Stimulated activated memory B cell treated with anti-CD40 and anti-IgM and Interleukin-4, amounts not matched to agents 10 μg/mL and 1 μg/mL and 100 μg/mL, for 72 hours (primary cell): ENCODE measurements at regions not wholly inside any gene's neighbourhood (a gene's known extent, or its start where the extent isn't known, plus 50 kb on each side); places are given as distances from the start of the nearest gene placed in this dataset.
A peak's percentile ranks its signal among the peaks of the same experiment; 100 is the strongest.

Experiments used
- ATAC-seq: fragments of 150-1000 bp; cut with Tn5 transposase; 2 replicates; pipeline ENCODE4 v1.10.0; 2021
- H3K27ac Mint-ChIP-seq: one replicate; pipeline ENCODE4 v1.8.0; 2022; ENCODE audit warnings: mild to moderate bottlenecking, mixed read lengths
- H3K27me3 Mint-ChIP-seq: one replicate; pipeline ENCODE4 v1.8.0; 2022; ENCODE audit warnings: mixed read lengths
- H3K36me3 Mint-ChIP-seq: one replicate; pipeline ENCODE4 v1.8.0; 2022; ENCODE audit warnings: mixed read lengths
- H3K4me1 Mint-ChIP-seq: one replicate; pipeline ENCODE4 v1.8.0; 2022; ENCODE audit warnings: mixed read lengths
- H3K4me3 Mint-ChIP-seq: one replicate; pipeline ENCODE4 v1.8.0; 2022; ENCODE audit warnings: mild to moderate bottlenecking, moderate library complexity, mixed read lengths
- H3K9me3 Mint-ChIP-seq: one replicate; pipeline ENCODE4 v1.8.0; 2022; ENCODE audit warnings: mixed read lengths

DNA sequence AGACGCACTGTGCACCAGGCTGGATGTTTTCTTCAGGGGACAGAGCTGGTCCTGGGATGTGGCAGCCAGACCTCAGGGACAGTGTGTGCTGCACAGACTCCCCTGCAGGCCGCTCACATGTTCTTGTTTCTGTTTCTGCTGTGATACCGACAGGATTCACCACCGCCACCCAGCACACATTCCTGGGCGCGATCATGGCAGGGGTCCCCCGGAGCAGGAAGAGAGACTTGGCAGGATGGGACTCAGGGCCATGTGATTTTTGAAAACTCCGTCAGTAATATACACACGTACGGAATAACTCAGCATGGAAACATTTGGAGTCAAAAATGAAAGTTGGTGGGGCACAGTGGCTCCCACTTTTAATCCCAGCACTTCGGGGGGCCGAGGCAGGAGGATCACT lies 79.0 kb downstream of the HAPSTR1 start:
- Mint-ChIP-seq H3K4me1 (peaks cover 10% of the 10 kb centered on the region), H3K9me3 (no peaks in the 10 kb centered on the region), H3K27ac (no peak overlapping the region), H3K36me3 (no peaks in the 10 kb centered on the region), H3K4me3 (no peak overlapping the region), H3K27me3 (peaks cover 17% of the 10 kb centered on the region)
- ATAC-seq = no peak

DNA sequence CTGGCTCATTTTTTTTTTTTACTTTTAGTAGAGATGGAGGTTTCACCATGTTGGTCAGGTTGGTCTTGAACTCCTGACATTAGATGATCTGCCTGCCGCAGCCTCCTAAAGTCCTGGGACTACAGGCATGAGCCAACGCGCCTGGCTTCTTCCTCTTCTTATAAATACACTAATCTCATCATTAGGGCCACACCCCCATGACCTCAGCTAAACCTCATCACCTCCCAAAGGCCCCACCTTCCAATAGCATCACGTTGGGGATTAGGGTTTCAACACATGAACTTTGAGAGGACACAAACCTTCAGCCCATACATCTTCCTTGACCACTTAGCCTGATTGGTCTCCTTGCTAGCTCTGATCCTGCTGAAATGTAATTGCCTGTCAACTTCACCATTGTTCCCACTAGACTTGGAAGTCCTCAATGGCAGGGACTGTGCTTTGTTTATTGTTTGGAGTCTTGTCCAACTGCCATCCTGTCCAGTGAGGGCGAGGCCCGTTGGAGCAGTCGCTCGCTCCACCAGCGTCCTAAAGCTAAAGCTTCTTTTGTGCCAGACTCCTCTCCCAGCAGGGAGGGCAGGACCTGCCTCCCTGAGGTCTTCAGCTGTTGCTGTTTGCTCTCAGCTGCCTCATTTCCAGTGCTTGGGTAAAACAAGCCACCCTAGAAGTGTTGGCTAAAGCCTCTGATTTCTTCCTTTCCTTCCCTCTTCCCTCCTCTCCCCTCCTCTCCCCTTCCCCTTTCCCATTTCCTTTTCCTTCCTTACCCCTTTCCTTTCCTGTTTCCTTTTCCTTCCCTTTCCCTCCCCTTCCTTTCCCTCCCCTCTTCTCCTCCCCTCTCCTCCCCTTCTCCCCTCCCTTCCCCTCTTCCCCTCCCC lies 85.3 kb downstream of the HAPSTR1 start:
- Mint-ChIP-seq H3K27me3 (peaks cover 61% of the 10 kb centered on the region), H3K27ac (no peak overlapping the region), H3K9me3 (peaks cover 5% of the 10 kb centered on the region), H3K36me3 (no peaks in the 10 kb centered on the region), H3K4me1 (no peaks in the 10 kb centered on the region), H3K4me3 (no peak overlapping the region)
- ATAC-seq = no peak

DNA sequence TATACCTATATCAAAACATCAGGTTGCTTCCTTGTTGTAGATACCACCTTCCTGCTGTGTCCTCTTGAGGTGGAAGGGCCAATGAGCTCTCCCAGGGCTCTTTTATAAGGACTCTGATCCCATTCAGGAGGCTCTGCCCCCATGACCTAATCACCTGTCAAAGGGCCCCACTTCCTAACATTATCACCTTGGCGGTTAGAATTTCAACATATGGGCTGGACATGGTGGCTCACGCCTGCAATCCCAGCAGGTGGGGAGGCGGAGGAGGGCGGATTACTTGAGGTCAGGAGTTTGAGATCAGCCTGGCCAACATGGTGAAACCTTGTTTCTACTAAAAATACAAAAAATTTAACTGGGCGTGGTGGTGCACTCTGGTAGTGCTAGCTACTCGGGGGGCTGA lies 86.4 kb downstream of the HAPSTR1 start:
- Mint-ChIP-seq H3K9me3 (peaks cover 5% of the 10 kb centered on the region), H3K4me3 (no peak overlapping the region), H3K27me3 (peaks cover 55% of the 10 kb centered on the region), H3K4me1 (no peaks in the 10 kb centered on the region), H3K36me3 (no peaks in the 10 kb centered on the region), H3K27ac (no peak overlapping the region)
- no peak for ATAC-seq

DNA sequence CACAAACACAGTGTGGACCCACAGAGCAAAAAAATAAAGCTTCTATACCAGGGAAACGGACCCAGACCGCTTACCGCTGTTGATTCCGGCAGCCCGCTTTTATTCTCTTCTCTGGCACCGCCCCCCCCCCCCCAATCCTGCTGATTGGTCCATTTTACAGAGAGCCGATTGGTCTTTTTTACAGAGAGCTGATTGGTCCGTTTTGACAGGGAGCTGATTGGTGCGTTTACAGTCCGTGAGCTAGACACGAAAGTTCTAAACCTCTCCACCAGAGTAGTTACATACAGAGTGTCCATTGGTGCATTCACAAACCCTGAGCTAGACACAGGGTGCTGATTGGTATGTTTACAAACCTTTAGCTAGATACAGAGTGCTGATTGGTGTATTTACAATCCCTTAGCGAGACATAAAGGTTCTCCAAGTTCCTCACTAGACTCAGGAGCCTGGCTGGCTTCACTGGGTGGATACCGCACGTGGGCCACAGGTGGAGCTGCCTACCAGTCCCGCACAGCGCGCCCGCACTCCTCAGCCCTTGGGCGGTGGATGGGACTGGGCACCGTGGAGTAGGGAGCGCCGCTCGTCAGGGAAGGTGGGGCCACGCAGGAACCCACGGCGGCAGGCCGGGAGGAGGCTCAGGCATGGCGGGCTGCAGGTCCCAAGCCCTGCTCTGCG lies 92.4 kb downstream of the HAPSTR1 start:
- H3K27ac Mint-ChIP-seq = no peak overlapping the region
- peaks cover 26% of the 10 kb centered on the region for H3K27me3 Mint-ChIP-seq
- no peaks in the 10 kb centered on the region for H3K4me1 Mint-ChIP-seq
- no peaks in the 10 kb centered on the region for H3K36me3 Mint-ChIP-seq
- H3K9me3 Mint-ChIP-seq = peaks cover 2% of the 10 kb centered on the region
- no peak overlapping the region for H3K4me3 Mint-ChIP-seq
- peak; percentile 47 for ATAC-seq

DNA sequence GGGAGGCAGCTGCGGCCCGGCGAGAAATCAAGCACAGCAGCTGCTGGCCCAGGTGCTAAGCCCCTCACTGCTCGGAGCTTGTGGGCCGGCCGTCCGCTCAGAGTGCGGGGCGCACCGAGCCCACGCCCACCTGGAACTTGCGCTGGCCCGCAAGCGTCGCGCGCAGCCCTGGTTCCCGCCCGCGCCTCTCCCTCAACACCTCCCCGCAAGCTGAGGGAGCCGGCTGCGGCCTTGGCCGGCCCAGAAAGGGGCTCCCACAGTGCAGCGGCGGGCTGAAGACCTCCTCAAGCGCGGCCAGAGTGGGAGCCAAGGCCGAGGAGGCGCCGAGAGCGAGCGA lies 92.9 kb downstream of the HAPSTR1 start:
- Mint-ChIP-seq H3K36me3 (no peaks in the 10 kb centered on the region), H3K9me3 (peaks cover 2% of the 10 kb centered on the region), H3K27ac (no peak overlapping the region), H3K4me3 (no peak overlapping the region), H3K4me1 (no peaks in the 10 kb centered on the region), H3K27me3 (peaks cover 21% of the 10 kb centered on the region)
- ATAC-seq = no peak

DNA sequence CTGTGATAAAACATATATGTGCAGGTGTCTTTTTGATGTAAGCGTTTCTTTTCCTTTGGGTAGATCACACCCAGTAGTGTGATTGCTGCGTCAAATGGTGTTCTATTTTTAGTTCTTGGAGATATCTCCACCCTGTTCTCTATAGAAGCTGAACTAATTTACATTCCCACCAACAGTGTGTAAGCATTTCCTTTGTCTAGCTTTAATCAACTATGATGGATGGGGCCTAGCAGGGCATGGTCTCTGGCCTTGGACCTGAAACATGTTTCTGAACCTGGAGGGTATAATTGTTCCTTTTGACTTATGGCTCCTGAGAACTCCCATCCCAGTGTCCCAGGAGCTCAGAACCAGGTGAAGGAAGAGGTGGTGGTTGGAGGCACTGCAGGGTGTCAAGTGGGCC lies 93.9 kb downstream of the HAPSTR1 start:
- Mint-ChIP-seq H3K4me1 (no peaks in the 10 kb centered on the region), H3K36me3 (no peaks in the 10 kb centered on the region), H3K27me3 (peaks cover 11% of the 10 kb centered on the region), H3K27ac (no peak overlapping the region), H3K4me3 (no peak overlapping the region), H3K9me3 (peaks cover 2% of the 10 kb centered on the region)
- ATAC-seq = no peak

DNA sequence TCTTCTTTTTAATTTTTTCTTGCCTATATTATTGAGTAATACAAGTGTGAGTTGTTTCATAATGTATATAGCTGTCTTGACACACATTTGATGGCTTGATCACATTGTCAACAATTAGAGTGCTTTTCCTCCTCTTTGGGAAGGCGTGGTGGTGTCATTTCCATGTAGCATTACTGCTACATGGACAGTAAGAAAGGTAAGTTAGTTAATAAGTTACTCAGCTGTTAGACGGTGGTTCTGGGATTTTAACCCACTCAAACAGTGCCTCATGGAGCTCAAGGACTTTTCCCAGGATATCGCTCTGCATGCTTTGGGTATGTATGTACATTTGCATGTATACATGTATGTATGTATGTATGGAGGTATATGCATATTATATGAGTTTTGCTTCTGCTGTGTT lies 94.6 kb downstream of the HAPSTR1 start:
- Mint-ChIP-seq H3K4me3 (no peak overlapping the region), H3K36me3 (no peaks in the 10 kb centered on the region), H3K27me3 (peaks cover 4% of the 10 kb centered on the region), H3K9me3 (peaks cover 2% of the 10 kb centered on the region), H3K27ac (no peak overlapping the region), H3K4me1 (no peaks in the 10 kb centered on the region)
- no peak for ATAC-seq

DNA sequence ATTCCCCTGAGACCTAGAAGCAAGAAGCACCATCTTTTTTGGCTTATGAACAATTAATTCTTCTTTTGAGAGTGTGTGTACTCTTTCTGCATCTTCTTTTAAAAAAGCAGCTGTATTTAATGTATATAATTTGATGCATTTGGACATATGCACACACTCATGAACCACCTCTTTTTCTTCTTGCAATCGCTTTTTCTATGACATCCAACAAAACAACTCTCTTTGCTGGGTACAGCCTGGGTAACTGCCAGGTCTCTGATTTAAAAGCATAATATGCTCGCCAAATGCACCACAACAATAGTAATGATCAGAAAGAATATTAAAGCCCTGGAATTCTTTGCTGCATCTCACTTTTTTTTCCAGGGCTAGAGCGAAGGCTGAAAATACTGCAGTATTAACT lies 97.3 kb downstream of the HAPSTR1 start:
- Mint-ChIP-seq H3K4me1 (no peaks in the 10 kb centered on the region), H3K9me3 (peaks cover 2% of the 10 kb centered on the region), H3K36me3 (no peaks in the 10 kb centered on the region), H3K4me3 (no peak overlapping the region), H3K27ac (no peak overlapping the region), H3K27me3 (peaks cover 8% of the 10 kb centered on the region)
- ATAC-seq = no peak

DNA sequence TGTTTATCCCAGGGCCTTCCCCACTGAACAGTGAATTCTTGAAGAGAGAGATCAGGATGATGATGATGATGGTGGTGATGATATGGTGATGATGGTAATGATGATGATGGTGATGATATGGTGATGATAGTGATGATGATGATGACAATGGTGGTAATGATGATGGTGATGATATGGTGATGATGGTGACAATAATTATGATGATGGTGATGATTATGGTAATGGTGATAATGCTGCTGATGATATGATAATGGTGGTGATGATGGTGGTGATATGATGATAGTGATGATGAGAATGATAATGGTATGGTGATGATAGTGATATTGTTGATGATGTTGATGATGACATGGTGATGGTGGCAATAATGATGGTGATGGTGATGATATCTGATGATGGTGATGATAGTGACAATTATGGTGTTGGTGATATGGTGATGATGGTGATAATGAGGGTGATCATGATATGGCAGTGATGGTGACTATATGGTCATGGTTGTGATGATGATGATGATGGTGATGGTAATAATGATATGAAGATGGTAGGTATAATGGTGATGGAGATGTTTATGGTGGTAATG lies 99.9 kb downstream of the HAPSTR1 start:
- no peak overlapping the region for H3K27ac Mint-ChIP-seq
- ATAC-seq = no peak
- H3K4me3 Mint-ChIP-seq = no peak overlapping the region
- H3K9me3 Mint-ChIP-seq = no peaks in the 10 kb centered on the region
- no peaks in the 10 kb centered on the region for H3K36me3 Mint-ChIP-seq
- H3K4me1 Mint-ChIP-seq = no peaks in the 10 kb centered on the region
- H3K27me3 Mint-ChIP-seq = peaks cover 13% of the 10 kb centered on the region

DNA sequence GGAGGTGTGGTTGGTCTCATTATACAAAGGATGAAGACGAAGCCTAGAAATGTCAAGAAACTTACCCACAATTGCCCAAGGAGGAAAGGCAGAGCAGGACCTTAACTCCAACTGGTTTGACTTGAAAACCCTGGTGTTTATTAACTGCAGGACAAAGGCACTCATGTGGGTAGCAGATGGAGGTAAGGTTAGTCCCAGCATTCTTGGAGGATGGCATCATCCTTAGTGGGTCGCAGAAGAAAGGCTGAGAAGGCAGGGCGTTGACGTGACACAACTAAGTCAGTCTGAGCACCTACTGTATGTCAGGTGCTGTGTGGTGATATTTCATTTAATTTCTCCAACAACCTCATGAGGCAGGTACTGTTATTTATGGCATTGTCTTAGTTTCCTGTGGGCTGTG lies 101.3 kb downstream of the HAPSTR1 start:
- Mint-ChIP-seq H3K4me3 (no peak overlapping the region), H3K9me3 (no peaks in the 10 kb centered on the region), H3K36me3 (no peaks in the 10 kb centered on the region), H3K27me3 (peaks cover 20% of the 10 kb centered on the region), H3K27ac (no peak overlapping the region), H3K4me1 (no peaks in the 10 kb centered on the region)
- ATAC-seq = no peak

DNA sequence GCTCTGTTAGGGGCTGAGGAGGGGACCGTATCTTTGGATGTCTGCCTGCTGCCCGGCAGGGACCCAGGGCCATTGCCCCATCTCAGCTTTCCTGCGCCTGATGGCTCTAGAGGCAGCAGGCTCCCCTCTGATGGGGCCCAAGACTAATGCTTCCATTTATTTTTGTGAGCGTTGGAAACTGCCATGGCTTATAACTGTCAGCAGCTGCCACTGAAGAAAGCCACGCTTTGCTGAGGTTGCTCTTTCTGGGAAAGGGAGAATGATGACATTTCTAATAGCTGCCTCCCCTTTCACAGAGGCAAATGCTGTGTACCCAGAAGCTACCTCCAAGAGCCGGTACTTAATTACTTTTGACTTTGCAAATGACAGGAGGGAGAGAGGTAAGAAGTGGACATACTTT lies 103.8 kb downstream of the HAPSTR1 start:
- Mint-ChIP-seq H3K27me3 (peaks cover 39% of the 10 kb centered on the region), H3K4me3 (no peak overlapping the region), H3K4me1 (no peaks in the 10 kb centered on the region), H3K36me3 (no peaks in the 10 kb centered on the region), H3K9me3 (peaks cover 3% of the 10 kb centered on the region), H3K27ac (no peak overlapping the region)
- ATAC-seq = no peak

DNA sequence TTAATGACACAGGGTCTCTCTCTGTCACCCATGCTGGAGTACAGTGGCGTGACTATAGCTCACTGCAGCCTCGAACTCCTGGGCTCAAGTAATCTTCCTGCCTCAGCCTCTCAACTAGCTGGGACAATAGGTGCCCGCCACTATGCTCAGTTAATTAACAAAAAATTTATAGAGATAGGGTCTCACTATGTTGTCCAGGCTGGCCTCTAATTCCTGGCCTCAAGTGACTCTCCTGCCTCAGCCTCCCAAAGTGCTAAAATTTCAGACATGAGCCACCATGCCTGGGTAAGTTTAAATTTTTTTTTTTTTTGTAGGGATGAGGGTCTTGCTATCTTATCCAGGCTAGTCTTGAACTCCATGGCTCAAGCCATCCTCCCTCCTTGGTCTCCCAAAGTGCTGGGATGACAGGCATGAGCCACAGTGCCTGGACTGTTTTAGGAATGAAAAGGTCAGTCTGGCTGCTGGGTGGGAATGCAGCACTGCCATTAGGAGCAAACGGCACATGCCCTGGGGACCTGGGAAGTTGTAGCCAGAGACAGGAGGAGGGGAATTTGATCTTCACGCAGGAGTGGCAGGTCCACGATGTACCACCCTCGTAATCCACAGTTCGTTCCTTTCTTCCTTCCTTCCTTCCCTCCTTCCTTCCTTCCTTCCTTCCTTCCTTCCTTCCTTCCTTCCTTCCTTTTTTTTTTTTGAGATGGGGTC lies 106.7 kb downstream of the HAPSTR1 start:
- no peak overlapping the region for H3K4me3 Mint-ChIP-seq

DNA sequence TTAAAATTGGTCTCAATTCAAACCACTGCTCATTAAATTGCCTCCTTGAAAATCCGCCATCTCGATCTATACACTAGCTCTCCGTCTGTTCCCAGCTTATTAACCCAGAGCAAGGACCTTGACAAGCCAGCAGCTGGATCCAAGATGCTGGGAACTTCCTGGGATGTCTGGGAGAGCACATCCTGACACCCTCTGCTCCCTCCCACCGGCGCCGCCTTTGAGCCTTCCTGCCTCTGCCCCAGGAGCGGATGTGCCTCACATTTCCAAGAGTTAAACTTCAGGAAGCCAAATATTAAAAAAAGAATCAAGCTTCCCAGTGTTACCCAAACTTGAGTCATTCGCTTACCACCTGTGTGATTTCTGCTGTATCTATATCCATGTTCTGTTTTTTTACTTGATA lies 107.9 kb downstream of the HAPSTR1 start:
- Mint-ChIP-seq H3K9me3 (peaks cover 3% of the 10 kb centered on the region), H3K4me1 (no peaks in the 10 kb centered on the region), H3K27me3 (peaks cover 54% of the 10 kb centered on the region), H3K27ac (no peak overlapping the region), H3K4me3 (no peak overlapping the region), H3K36me3 (no peaks in the 10 kb centered on the region)
- no peak for ATAC-seq

More for the DNA sequence above, 106.7 kb downstream of the HAPSTR1 start:
- Mint-ChIP-seq H3K4me1 (no peaks in the 10 kb centered on the region), H3K27me3 (peaks cover 55% of the 10 kb centered on the region), H3K9me3 (peaks cover 3% of the 10 kb centered on the region), H3K27ac (no peak overlapping the region), H3K36me3 (no peaks in the 10 kb centered on the region)
- no peak for ATAC-seq

DNA sequence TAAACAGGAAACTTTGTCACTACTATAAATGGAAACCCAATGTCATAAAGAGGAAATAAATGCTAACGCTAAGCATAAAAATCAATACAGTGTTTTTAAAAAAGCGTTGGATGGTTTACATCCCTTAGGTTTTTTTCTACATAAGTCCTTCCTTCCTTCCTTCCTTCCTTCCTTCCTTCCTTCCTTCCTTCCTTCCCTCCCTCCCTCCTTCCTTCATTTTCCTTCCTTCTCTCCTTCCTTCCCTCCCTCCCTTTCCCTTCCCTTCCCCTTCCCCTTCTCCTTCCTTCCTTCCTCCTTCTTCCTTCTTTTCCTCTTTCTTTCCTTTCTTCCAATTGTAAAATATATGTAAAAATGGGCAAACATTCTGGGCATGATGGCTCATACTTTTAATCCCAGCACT lies 108.3 kb downstream of the HAPSTR1 start:
- Mint-ChIP-seq H3K4me3 (no peak overlapping the region), H3K4me1 (no peaks in the 10 kb centered on the region), H3K36me3 (no peaks in the 10 kb centered on the region), H3K27me3 (peaks cover 58% of the 10 kb centered on the region), H3K27ac (no peak overlapping the region), H3K9me3 (peaks cover 3% of the 10 kb centered on the region)
- ATAC-seq = no peak

DNA sequence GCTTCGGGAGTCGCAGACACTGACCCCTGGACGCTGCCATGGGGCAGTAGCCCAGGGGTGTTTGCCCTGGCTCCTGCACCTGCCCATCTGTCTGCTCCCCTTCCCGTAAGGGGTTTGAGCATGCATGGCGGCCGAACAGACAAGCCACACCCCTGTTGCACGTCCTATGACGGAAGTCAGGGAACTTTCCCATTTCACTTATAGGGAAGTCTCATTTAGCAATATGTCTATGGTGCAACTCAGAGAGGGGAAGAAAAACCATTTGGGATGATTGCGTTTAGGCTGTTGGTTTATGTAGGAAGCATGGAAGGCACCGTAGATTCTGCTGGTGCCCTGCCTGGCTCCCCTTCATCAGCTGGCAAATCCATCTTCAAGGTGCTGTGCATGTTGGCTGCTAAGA lies 112.5 kb downstream of the HAPSTR1 start:
- H3K4me3 Mint-ChIP-seq = no peak overlapping the region
- H3K36me3 Mint-ChIP-seq = no peaks in the 10 kb centered on the region
- H3K27ac Mint-ChIP-seq = no peak overlapping the region
- peaks cover 3% of the 10 kb centered on the region for H3K9me3 Mint-ChIP-seq
- ATAC-seq = no peak
- no peaks in the 10 kb centered on the region for H3K4me1 Mint-ChIP-seq
- H3K27me3 Mint-ChIP-seq = peaks cover 51% of the 10 kb centered on the region
